A549 (cell line): ENCODE measurements at regions not wholly inside any gene's neighbourhood (a gene's known extent, or its start where the extent isn't known, plus 50 kb on each side); places are given as distances from the start of the nearest gene placed in this dataset.

Experiments
- ATAC-seq, 2 experiments: fragments of 200-7000 bp in 1 of 2; fragments of >200 bp in 1 of 2; cut with Nextera tagmentation in 1 of 2; cut with Tn5 transposase in 1 of 2; 3 replicates each; pipeline versions ENCODE4 v1.8.0 to v1.9.1; 2018 to 2020; ENCODE audit warnings: mild to moderate bottlenecking in 1 of 2, moderate library complexity in 1 of 2
- CTCF ChIA-PET: fragments of 300-600 bp; sonication (Branson Sonifier 250); formaldehyde crosslinking; extraction: SDS; loops from one replicate; lab custom pipeline; 2021; ENCODE audit warnings: antibody characterized with exemption, inconsistent platforms; lab: Yijun Ruan, JAX
- POLR2A ChIA-PET: fragments of 350-600 bp; formaldehyde crosslinking; extraction: SDS; loops from one replicate; lab custom pipeline; 2021; ENCODE audit warnings: antibody characterized with exemption, inconsistent platforms; lab: Yijun Ruan, JAX
- DNase-seq, 2 experiments: peaks; one replicate each; pipeline versions ENCODE4 v3.0.0 to v3.0.0-alpha.2; 2011 to 2016; ENCODE audit warnings: low read depth in 1 of 2, low spot score in 1 of 2
- FAIRE-seq: peaks from 2 replicates; lab custom pipeline; 2011; peaks lifted over from hg19 to GRCh38; lab: Jason Lieb, UNC
- H3K27ac ChIP-seq, 2 experiments: fragments of >200 bp; sonication (Bioruptor Twin); formaldehyde crosslinking; 3 replicates each; pipeline ENCODE4 v1.5.1; 2016 to 2017
- H3K4me1 ChIP-seq: fragments of >200 bp; sonication (Bioruptor Twin); formaldehyde crosslinking; 3 replicates; pipeline ENCODE4 v1.6.1; 2016
- H3K4me2 ChIP-seq: fragments of >200 bp; sonication (Bioruptor Twin); formaldehyde crosslinking; 3 replicates; pipeline ENCODE4 v1.6.1; 2016
- H3K4me3 ChIP-seq: fragments of >200 bp; sonication (Bioruptor Twin); formaldehyde crosslinking; 3 replicates; pipeline ENCODE4 v1.5.1; 2016
- H3K9me3 ChIP-seq: fragments of >200 bp; sonication (Bioruptor Twin); formaldehyde crosslinking; 3 replicates; pipeline ENCODE4 v1.6.1; 2016
- CBX8 ChIP-seq: fragments of 200-600 bp; sonication (generic); IDR thresholded peaks from 2 replicates; pipeline ENCODE4 v1.6.1; 2016
- CHD4 ChIP-seq: fragments of 200-600 bp; sonication (generic); IDR thresholded peaks from 2 replicates; pipeline ENCODE4 v1.6.1; 2016; ENCODE audit warnings: antibody characterized with exemption, mild to moderate bottlenecking, borderline replicate concordance
- EP300 ChIP-seq, 2 experiments: fragments of >200 bp; sonication (Bioruptor Twin); formaldehyde crosslinking; IDR thresholded peaks; 2 replicates in 1 of 2; 3 replicates in 1 of 2; pipeline ENCODE4 v1.6.1; 2016 to 2017
- FOXS1 ChIP-seq: fragments of 250-450 bp; sonication (Bioruptor Pico); IDR thresholded peaks from 2 replicates; pipeline ENCODE4 v1.5.0; 2020; ENCODE audit warnings: mild to moderate bottlenecking, moderate library complexity
- HDAC2 ChIP-seq: fragments of 200-600 bp; sonication (generic); IDR thresholded peaks from 2 replicates; pipeline ENCODE4 v1.6.1; 2016
- HEYL ChIP-seq: fragments of 250-450 bp; sonication (Bioruptor Pico); IDR thresholded peaks from 2 replicates; pipeline ENCODE4 v1.8.0; 2021; ENCODE audit warnings: mild to moderate bottlenecking, moderate library complexity
- HOXB5 ChIP-seq: fragments of 250-450 bp; sonication (Bioruptor Pico); IDR thresholded peaks from 2 replicates; pipeline ENCODE4 v1.5.0; 2020; ENCODE audit warnings: mild to moderate bottlenecking, moderate library complexity
- MAFK ChIP-seq: fragments of 450-650 bp; IDR thresholded peaks from 2 replicates; pipeline ENCODE4 v1.6.1; 2014; ENCODE audit not compliant: partially characterized antibody
- NR3C1 ChIP-seq: fragments of >200 bp; sonication (Bioruptor Twin); formaldehyde crosslinking; IDR thresholded peaks from 3 replicates; pipeline ENCODE4 v1.6.1; 2017
- RAD21 ChIP-seq, 2 experiments: fragments of >200 bp in 1 of 2; sonication (Bioruptor Twin) in 1 of 2; formaldehyde crosslinking in 1 of 2; IDR thresholded peaks in 1 of 2; conservative IDR thresholded peaks in 1 of 2; 2 replicates in 1 of 2; 3 replicates in 1 of 2; pipeline ENCODE4 v1.6.1; 2012 to 2018; ENCODE audit warnings: inconsistent platforms in 1 of 2
- ZC3H11A ChIP-seq: fragments of 450-650 bp; IDR thresholded peaks from 2 replicates; pipeline ENCODE4 v1.6.1; 2014; ENCODE audit warnings: antibody characterized with exemption, mild to moderate bottlenecking
- ZNF302 ChIP-seq: fragments of 250-450 bp; sonication (Bioruptor Pico); IDR thresholded peaks from 2 replicates; pipeline ENCODE4 v1.9.0; 2021; ENCODE audit warnings: inconsistent platforms, mild to moderate bottlenecking, moderate library complexity
- WGBS: methylation state at CpG from one replicate; pipeline ENCODE4 v1.1.6; 2017; ENCODE audit errors: missing lambda C conversion rate; 5-methylcytosine and 5-hydroxymethylcytosine counted together
- TF ChIP-seq, protein P1 (sequence below): fragments of >200 bp; sonication (Bioruptor Twin); formaldehyde crosslinking; IDR thresholded peaks from 3 replicates; pipeline ENCODE4 v1.6.1; 2016
- TF ChIP-seq, protein P2 (sequence below): fragments of >200 bp; sonication (Bioruptor Twin); formaldehyde crosslinking; IDR thresholded peaks from 2 replicates; pipeline ENCODE4 v1.6.1; 2016
- TF ChIP-seq, protein P3 (sequence below): fragments of 200-600 bp; sonication (generic); IDR thresholded peaks from 2 replicates; pipeline ENCODE4 v1.6.1; 2016; ENCODE audit warnings: antibody characterized with exemption, mild to moderate bottlenecking, moderate library complexity
- TF ChIP-seq, protein P4 (sequence below): fragments of 150-350 bp; IDR thresholded peaks from 2 replicates; pipeline ENCODE4 v1.6.1; 2014; ENCODE audit warnings: low read depth, mild to moderate bottlenecking, low read length

DNA sequence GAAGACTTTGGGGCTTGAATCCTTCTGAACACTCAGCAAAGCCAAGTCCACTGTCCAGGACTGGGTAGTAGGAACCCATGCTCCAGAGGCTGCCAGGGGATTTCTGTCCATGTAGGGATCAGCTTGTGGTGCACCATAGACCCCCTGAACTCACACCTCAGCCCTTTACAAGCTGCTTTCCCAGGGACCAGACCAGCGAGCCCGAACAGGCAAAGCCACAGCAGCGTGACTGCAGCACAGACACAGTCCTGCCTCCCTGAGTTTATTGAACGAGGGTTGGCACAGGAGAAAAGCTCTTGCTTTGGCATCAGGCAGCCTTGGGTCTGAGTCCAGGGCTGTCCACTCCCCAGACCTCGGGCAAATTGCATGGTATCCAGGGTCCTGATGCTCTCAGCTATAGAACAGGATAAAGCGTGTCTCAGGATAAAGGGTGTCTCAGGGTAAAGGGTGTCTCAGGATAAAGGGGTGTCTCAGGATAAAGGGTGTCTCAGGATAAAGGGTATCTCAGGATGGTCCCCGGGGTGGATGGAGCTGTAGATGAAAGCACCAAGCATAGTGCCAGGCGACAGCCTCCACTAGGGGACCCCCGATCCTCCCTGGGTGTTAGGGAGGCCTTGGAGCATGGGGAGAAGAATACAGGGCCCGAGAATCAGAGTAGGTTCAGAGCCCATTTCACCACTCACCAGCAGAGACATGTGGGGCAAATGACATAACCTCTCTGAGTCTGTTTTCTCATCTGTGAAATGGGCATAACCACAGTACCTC lies 648.8 kb downstream of the NPHP4 start:
- Histone ChIP-seq H3K27ac (no peak overlapping the region), H3K4me2 (no peak overlapping the region), H3K4me3 (no peak overlapping the region), H3K4me1 (no peaks in the 10 kb centered on the region), H3K9me3 (no peaks in the 10 kb centered on the region)
- no peak for ATAC-seq
- POLR2A ChIA-PET = no interaction called here
- TF ChIP-seq CBX8 = no peak
- no peak for TF ChIP-seq EP300 (IDR thresholded peaks at IDR 0.05)
- no peak for TF ChIP-seq ZNF302 (CRISPR knock-in tag)
- TF ChIP-seq, protein P1, sequence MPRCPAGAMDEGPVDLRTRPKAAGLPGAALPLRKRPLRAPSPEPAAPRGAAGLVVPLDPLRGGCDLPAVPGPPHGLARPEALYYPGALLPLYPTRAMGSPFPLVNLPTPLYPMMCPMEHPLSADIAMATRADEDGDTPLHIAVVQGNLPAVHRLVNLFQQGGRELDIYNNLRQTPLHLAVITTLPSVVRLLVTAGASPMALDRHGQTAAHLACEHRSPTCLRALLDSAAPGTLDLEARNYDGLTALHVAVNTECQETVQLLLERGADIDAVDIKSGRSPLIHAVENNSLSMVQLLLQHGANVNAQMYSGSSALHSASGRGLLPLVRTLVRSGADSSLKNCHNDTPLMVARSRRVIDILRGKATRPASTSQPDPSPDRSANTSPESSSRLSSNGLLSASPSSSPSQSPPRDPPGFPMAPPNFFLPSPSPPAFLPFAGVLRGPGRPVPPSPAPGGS = no peak
- no peak for TF ChIP-seq RAD21 (conservative IDR thresholded peaks at IDR 0.05 in 1 of 2, IDR thresholded peaks at IDR 0.05 in 1 of 2)
- TF ChIP-seq ZC3H11A = no peak
- no peak for TF ChIP-seq HEYL
- no peak for TF ChIP-seq HOXB5 (CRISPR knock-in tag)
- no peak for TF ChIP-seq NR3C1
- no peak for TF ChIP-seq FOXS1
- TF ChIP-seq HDAC2 = no peak
- TF ChIP-seq CHD4 = no peak
- TF ChIP-seq, protein P2, sequence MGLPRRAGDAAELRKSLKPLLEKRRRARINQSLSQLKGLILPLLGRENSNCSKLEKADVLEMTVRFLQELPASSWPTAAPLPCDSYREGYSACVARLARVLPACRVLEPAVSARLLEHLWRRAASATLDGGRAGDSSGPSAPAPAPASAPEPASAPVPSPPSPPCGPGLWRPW = no peak
- no peak for DNase-seq
- CTCF ChIA-PET = interaction anchor here (1.4 kb wide), 1 partner anchor 21 kb away, joined by 4 read pairs; no protein-coding TSS in a partner anchor
- no peak for FAIRE-seq
- WGBS = 0% methylated on average over 5 of the region's 10 CpGs

DNA sequence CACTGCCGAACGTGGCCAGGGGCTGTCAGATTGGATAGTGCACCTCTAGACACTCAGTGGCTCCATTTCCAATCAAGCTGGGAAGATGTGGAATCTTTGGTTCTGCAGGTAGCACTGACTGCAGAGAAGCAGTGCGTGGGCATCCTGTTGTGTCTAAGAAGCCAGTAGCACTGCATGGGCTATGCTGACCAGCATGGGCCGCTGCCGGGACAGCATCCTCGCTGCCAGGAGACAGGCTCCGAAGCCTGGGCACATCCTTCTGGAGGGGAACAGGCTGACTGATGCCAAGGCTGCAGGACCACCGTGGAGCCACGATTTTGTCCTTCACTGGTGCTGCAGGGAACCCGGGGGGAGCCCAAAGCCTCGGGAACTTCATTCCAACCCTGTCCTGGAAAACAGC lies 649.4 kb downstream of the NPHP4 start:
- no peak for FAIRE-seq
- ChIA-PET CTCF (interaction anchor here (1.4 kb wide), 1 partner anchor 22 kb away, joined by 4 read pairs; no protein-coding TSS in a partner anchor), POLR2A (no interaction called here)

More for the DNA sequence above, 649.4 kb downstream of the NPHP4 start:
- no peak overlapping the region for H3K4me3 ChIP-seq
- H3K4me2 ChIP-seq = no peak overlapping the region
- DNase-seq (no peak), ATAC-seq (no peak)
- H3K4me1 ChIP-seq = no peaks in the 10 kb centered on the region
- no peaks in the 10 kb centered on the region for H3K9me3 ChIP-seq
- TF ChIP-seq, protein P3, sequence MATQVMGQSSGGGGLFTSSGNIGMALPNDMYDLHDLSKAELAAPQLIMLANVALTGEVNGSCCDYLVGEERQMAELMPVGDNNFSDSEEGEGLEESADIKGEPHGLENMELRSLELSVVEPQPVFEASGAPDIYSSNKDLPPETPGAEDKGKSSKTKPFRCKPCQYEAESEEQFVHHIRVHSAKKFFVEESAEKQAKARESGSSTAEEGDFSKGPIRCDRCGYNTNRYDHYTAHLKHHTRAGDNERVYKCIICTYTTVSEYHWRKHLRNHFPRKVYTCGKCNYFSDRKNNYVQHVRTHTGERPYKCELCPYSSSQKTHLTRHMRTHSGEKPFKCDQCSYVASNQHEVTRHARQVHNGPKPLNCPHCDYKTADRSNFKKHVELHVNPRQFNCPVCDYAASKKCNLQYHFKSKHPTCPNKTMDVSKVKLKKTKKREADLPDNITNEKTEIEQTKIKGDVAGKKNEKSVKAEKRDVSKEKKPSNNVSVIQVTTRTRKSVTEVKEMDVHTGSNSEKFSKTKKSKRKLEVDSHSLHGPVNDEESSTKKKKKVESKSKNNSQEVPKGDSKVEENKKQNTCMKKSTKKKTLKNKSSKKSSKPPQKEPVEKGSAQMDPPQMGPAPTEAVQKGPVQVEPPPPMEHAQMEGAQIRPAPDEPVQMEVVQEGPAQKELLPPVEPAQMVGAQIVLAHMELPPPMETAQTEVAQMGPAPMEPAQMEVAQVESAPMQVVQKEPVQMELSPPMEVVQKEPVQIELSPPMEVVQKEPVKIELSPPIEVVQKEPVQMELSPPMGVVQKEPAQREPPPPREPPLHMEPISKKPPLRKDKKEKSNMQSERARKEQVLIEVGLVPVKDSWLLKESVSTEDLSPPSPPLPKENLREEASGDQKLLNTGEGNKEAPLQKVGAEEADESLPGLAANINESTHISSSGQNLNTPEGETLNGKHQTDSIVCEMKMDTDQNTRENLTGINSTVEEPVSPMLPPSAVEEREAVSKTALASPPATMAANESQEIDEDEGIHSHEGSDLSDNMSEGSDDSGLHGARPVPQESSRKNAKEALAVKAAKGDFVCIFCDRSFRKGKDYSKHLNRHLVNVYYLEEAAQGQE = no peak
- TF ChIP-seq, protein P4, sequence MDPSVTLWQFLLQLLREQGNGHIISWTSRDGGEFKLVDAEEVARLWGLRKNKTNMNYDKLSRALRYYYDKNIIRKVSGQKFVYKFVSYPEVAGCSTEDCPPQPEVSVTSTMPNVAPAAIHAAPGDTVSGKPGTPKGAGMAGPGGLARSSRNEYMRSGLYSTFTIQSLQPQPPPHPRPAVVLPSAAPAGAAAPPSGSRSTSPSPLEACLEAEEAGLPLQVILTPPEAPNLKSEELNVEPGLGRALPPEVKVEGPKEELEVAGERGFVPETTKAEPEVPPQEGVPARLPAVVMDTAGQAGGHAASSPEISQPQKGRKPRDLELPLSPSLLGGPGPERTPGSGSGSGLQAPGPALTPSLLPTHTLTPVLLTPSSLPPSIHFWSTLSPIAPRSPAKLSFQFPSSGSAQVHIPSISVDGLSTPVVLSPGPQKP = no peak
- TF ChIP-seq MAFK = no peak
- no peak for TF ChIP-seq FOXS1
- 0% methylated on average over 7 of the region's 11 CpGs for WGBS
- no peak overlapping the region for H3K27ac ChIP-seq
